ENCODE measurements at regions not wholly inside any gene's neighbourhood (a gene's known extent, or its start where the extent isn't known, plus 50 kb on each side); places are given as distances from the start of the nearest gene placed in this dataset.

GRCh38 chr10:128476368-128476725 is 350.1 kb upstream of the MKI67 start:
- no peak overlapping the region for H3K27ac ChIP-seq (ENCODE audit: low read depth, low read length)
- no peaks in the 10 kb centered on the region for H3K36me3 ChIP-seq (ENCODE audit: control insufficient read depth, insufficient read depth, low read length)
- 0 out of 2 replicates have a peak, but pooled peaks cover under 1% of the 10 kb centered on the region for H3K27me3 ChIP-seq (ENCODE audit: control insufficient read depth, insufficient read depth, low read length)
- no peaks in the 10 kb centered on the region for H3K9me3 ChIP-seq (ENCODE audit: control insufficient read depth, insufficient read depth, low read depth, low read length)
- H3K9ac ChIP-seq (ENCODE audit: low read length): no peak overlapping the region
- H3K4me1 ChIP-seq (ENCODE audit: control insufficient read depth, insufficient read depth, low read length): no peaks in the 10 kb centered on the region; the same call in 1 of the 2 replicates
- no peak overlapping the region for H3K4me3 ChIP-seq (ENCODE audit: low read depth, low read length)

GRCh38 chr10:128476845-128477244 is 350.6 kb upstream of the MKI67 start:
- H3K36me3 ChIP-seq (ENCODE audit: control insufficient read depth, insufficient read depth, low read length): no peaks in the 10 kb centered on the region
- no peak overlapping the region for H3K9ac ChIP-seq (ENCODE audit: low read length)
- no peak overlapping the region for H3K27ac ChIP-seq (ENCODE audit: low read depth, low read length)
- H3K4me1 ChIP-seq (ENCODE audit: control insufficient read depth, insufficient read depth, low read length): no peaks in the 10 kb centered on the region; the same call in 1 of the 2 replicates
- no peaks in the 10 kb centered on the region for H3K9me3 ChIP-seq (ENCODE audit: control insufficient read depth, insufficient read depth, low read depth, low read length)
- H3K27me3 ChIP-seq (ENCODE audit: control insufficient read depth, insufficient read depth, low read length): peaks cover 5% of the 10 kb centered on the region; the same call in 1 of the 2 replicates
- H3K4me3 ChIP-seq (ENCODE audit: low read depth, low read length): no peak overlapping the region

- H3K4me3 ChIP-seq (ENCODE audit: low read depth, low read length): no peak overlapping the region
- H3K9me3 ChIP-seq (ENCODE audit: control insufficient read depth, insufficient read depth, low read depth, low read length): no peaks in the 10 kb centered on the region
- no peak overlapping the region for H3K27ac ChIP-seq (ENCODE audit: low read depth, low read length)
- peaks cover 5% of the 10 kb centered on the region; the same call in 1 of the 2 replicates for H3K27me3 ChIP-seq (ENCODE audit: control insufficient read depth, insufficient read depth, low read length)
- no peak overlapping the region for H3K9ac ChIP-seq (ENCODE audit: low read length)
- H3K36me3 ChIP-seq (ENCODE audit: control insufficient read depth, insufficient read depth, low read length): no peaks in the 10 kb centered on the region
- H3K4me1 ChIP-seq (ENCODE audit: control insufficient read depth, insufficient read depth, low read length): no peaks in the 10 kb centered on the region; the same call in 1 of the 2 replicates
Measured at GRCh38 chr10:128480601-128481000, 354.4 kb upstream of the MKI67 start.

GRCh38 chr10:128481152-128481840 is 355.1 kb upstream of the MKI67 start:
- no peaks in the 10 kb centered on the region for H3K4me1 ChIP-seq (ENCODE audit: control insufficient read depth, insufficient read depth, low read length)
- no peak overlapping the region for H3K9ac ChIP-seq (ENCODE audit: low read length)
- no peaks in the 10 kb centered on the region for H3K36me3 ChIP-seq (ENCODE audit: control insufficient read depth, insufficient read depth, low read length)
- no peak overlapping the region for H3K27ac ChIP-seq (ENCODE audit: low read depth, low read length)
- H3K9me3 ChIP-seq (ENCODE audit: control insufficient read depth, insufficient read depth, low read depth, low read length): no peaks in the 10 kb centered on the region
- no peak overlapping the region for H3K4me3 ChIP-seq (ENCODE audit: low read depth, low read length)
- H3K27me3 ChIP-seq (ENCODE audit: control insufficient read depth, insufficient read depth, low read length): peaks cover 5% of the 10 kb centered on the region; the same call in 1 of the 2 replicates

GRCh38 chr10:128482052-128482451 is 355.8 kb upstream of the MKI67 start:
- Histone ChIP-seq H3K9me3 (ENCODE audit: control insufficient read depth, insufficient read depth, low read depth, low read length) (no peaks in the 10 kb centered on the region), H3K27me3 (ENCODE audit: control insufficient read depth, insufficient read depth, low read length) (peaks cover 5% of the 10 kb centered on the region; the same call in 1 of the 2 replicates), H3K4me1 (ENCODE audit: control insufficient read depth, insufficient read depth, low read length) (no peaks in the 10 kb centered on the region), H3K27ac (ENCODE audit: low read depth, low read length) (no peak overlapping the region), H3K36me3 (ENCODE audit: control insufficient read depth, insufficient read depth, low read length) (no peaks in the 10 kb centered on the region), H3K9ac (ENCODE audit: low read length) (no peak overlapping the region), H3K4me3 (ENCODE audit: low read depth, low read length) (no peak overlapping the region)

- no peaks in the 10 kb centered on the region for H3K4me1 ChIP-seq (ENCODE audit: control insufficient read depth, insufficient read depth, low read length)
- H3K36me3 ChIP-seq (ENCODE audit: control insufficient read depth, insufficient read depth, low read length): no peaks in the 10 kb centered on the region
- H3K4me3 ChIP-seq (ENCODE audit: low read depth, low read length): no peak overlapping the region
- no peak overlapping the region for H3K9ac ChIP-seq (ENCODE audit: low read length)
- H3K27me3 ChIP-seq (ENCODE audit: control insufficient read depth, insufficient read depth, low read length): peaks cover 5% of the 10 kb centered on the region; the same call in 1 of the 2 replicates
- H3K9me3 ChIP-seq (ENCODE audit: control insufficient read depth, insufficient read depth, low read depth, low read length): no peaks in the 10 kb centered on the region
- no peak overlapping the region for H3K27ac ChIP-seq (ENCODE audit: low read depth, low read length)
Measured at GRCh38 chr10:128483216-128483615, 357.0 kb upstream of the MKI67 start.

GRCh38 chr10:128484041-128484440 is 357.8 kb upstream of the MKI67 start:
- Histone ChIP-seq H3K4me1 (ENCODE audit: control insufficient read depth, insufficient read depth, low read length) (no peaks in the 10 kb centered on the region), H3K27me3 (ENCODE audit: control insufficient read depth, insufficient read depth, low read length) (peaks cover 5% of the 10 kb centered on the region; the same call in 1 of the 2 replicates), H3K9ac (ENCODE audit: low read length) (no peak overlapping the region), H3K27ac (ENCODE audit: low read depth, low read length) (no peak overlapping the region), H3K36me3 (ENCODE audit: control insufficient read depth, insufficient read depth, low read length) (no peaks in the 10 kb centered on the region), H3K9me3 (ENCODE audit: control insufficient read depth, insufficient read depth, low read depth, low read length) (no peaks in the 10 kb centered on the region), H3K4me3 (ENCODE audit: low read depth, low read length) (no peak overlapping the region)

- Histone ChIP-seq H3K27me3 (ENCODE audit: control insufficient read depth, insufficient read depth, low read length) (peaks cover 5% of the 10 kb centered on the region; the same call in 1 of the 2 replicates), H3K9me3 (ENCODE audit: control insufficient read depth, insufficient read depth, low read depth, low read length) (no peaks in the 10 kb centered on the region), H3K36me3 (ENCODE audit: control insufficient read depth, insufficient read depth, low read length) (no peaks in the 10 kb centered on the region), H3K4me1 (ENCODE audit: control insufficient read depth, insufficient read depth, low read length) (no peaks in the 10 kb centered on the region), H3K4me3 (ENCODE audit: low read depth, low read length) (no peak overlapping the region), H3K9ac (ENCODE audit: low read length) (no peak overlapping the region), H3K27ac (ENCODE audit: low read depth, low read length) (no peak overlapping the region)
Measured at GRCh38 chr10:128485701-128486235, 359.5 kb upstream of the MKI67 start.

- Histone ChIP-seq H3K9ac (ENCODE audit: low read length) (no peak overlapping the region), H3K4me3 (ENCODE audit: low read depth, low read length) (no peak overlapping the region), H3K36me3 (ENCODE audit: control insufficient read depth, insufficient read depth, low read length) (no peaks in the 10 kb centered on the region), H3K4me1 (ENCODE audit: control insufficient read depth, insufficient read depth, low read length) (no peaks in the 10 kb centered on the region), H3K9me3 (ENCODE audit: control insufficient read depth, insufficient read depth, low read depth, low read length) (no peaks in the 10 kb centered on the region), H3K27ac (ENCODE audit: low read depth, low read length) (no peak overlapping the region), H3K27me3 (ENCODE audit: control insufficient read depth, insufficient read depth, low read length) (no peaks in the 10 kb centered on the region)
Measured at GRCh38 chr10:128487517-128487916, 361.3 kb upstream of the MKI67 start.

GRCh38 chr10:128489324-128490247 is 363.4 kb upstream of the MKI67 start:
- H3K4me3 ChIP-seq (ENCODE audit: low read depth, low read length): no peak overlapping the region
- no peaks in the 10 kb centered on the region for H3K27me3 ChIP-seq (ENCODE audit: control insufficient read depth, insufficient read depth, low read length)
- no peaks in the 10 kb centered on the region for H3K36me3 ChIP-seq (ENCODE audit: control insufficient read depth, insufficient read depth, low read length)
- no peak overlapping the region for H3K9ac ChIP-seq (ENCODE audit: low read length)
- no peaks in the 10 kb centered on the region for H3K9me3 ChIP-seq (ENCODE audit: control insufficient read depth, insufficient read depth, low read depth, low read length)
- no peaks in the 10 kb centered on the region for H3K4me1 ChIP-seq (ENCODE audit: control insufficient read depth, insufficient read depth, low read length)
- no peak overlapping the region for H3K27ac ChIP-seq (ENCODE audit: low read depth, low read length)

- H3K4me3 ChIP-seq (ENCODE audit: low read depth, low read length): no peak overlapping the region
- H3K36me3 ChIP-seq (ENCODE audit: control insufficient read depth, insufficient read depth, low read length): no peaks in the 10 kb centered on the region
- no peaks in the 10 kb centered on the region for H3K9me3 ChIP-seq (ENCODE audit: control insufficient read depth, insufficient read depth, low read depth, low read length)
- no peak overlapping the region for H3K27ac ChIP-seq (ENCODE audit: low read depth, low read length)
- no peaks in the 10 kb centered on the region for H3K27me3 ChIP-seq (ENCODE audit: control insufficient read depth, insufficient read depth, low read length)
- no peaks in the 10 kb centered on the region for H3K4me1 ChIP-seq (ENCODE audit: control insufficient read depth, insufficient read depth, low read length)
- no peak overlapping the region for H3K9ac ChIP-seq (ENCODE audit: low read length)
Measured at GRCh38 chr10:128491686-128492085, 365.5 kb upstream of the MKI67 start.

All from HUES6 (cell line).